Activated CD4-positive, alpha-beta T cell treated with anti-CD3 and anti-CD28 coated beads for 36 hours (primary cell): ENCODE measurements at regions not wholly inside any gene's neighbourhood (a gene's known extent, or its start where the extent isn't known, plus 50 kb on each side); places are given as distances from the start of the nearest gene placed in this dataset.

Experiments
- ATAC-seq: fragments of 200-7000 bp; cut with Tn5 transposase; one replicate; pipeline ENCODE4 v1.10.0; 2021; ENCODE audit warnings: mild to moderate bottlenecking, moderate library complexity
- CTCF ChIA-PET: fragments of 350-600 bp; sonication (Branson Sonifier 250); formaldehyde crosslinking; loops from one replicate; lab custom pipeline; 2021; ENCODE audit warnings: antibody characterized with exemption; lab: Charles Lee
- POLR2A ChIA-PET: fragments of 350-600 bp; sonication (Branson Sonifier 250); formaldehyde crosslinking; loops from one replicate; lab custom pipeline; 2021; ENCODE audit warnings: antibody characterized with exemption, inconsistent platforms; lab: Charles Lee
- DNase-seq: peaks from one replicate; pipeline ENCODE4 v3.0.0-alpha.2; 2020
- H3K27ac Mint-ChIP-seq: one replicate; pipeline ENCODE4 v1.8.0; 2021; ENCODE audit warnings: mixed read lengths
- H3K27me3 Mint-ChIP-seq: one replicate; pipeline ENCODE4 v1.8.0; 2021; ENCODE audit warnings: mixed read lengths
- H3K36me3 Mint-ChIP-seq: one replicate; pipeline ENCODE4 v1.8.0; 2021; ENCODE audit warnings: low read depth, mixed read lengths
- H3K4me1 Mint-ChIP-seq: one replicate; pipeline ENCODE4 v1.8.0; 2021; ENCODE audit warnings: mixed read lengths
- H3K4me3 Mint-ChIP-seq: one replicate; pipeline ENCODE4 v1.8.0; 2021; ENCODE audit warnings: mild to moderate bottlenecking, moderate library complexity, mixed read lengths
- H3K9me3 Mint-ChIP-seq: one replicate; pipeline ENCODE4 v1.8.0; 2021; ENCODE audit warnings: low read depth, mixed read lengths
- intact Hi-C, 2 experiments: fragments of 100-400 bp; cut with DNase I in 1 of 2; cut with micrococcal nuclease in 1 of 2; formaldehyde crosslinking; loops; one replicate each; pipeline versions ENCODE4 v1.14.2 to v1.15.1; 2022 to 2024; cut with DNase I, micrococcal nuclease

DNA sequence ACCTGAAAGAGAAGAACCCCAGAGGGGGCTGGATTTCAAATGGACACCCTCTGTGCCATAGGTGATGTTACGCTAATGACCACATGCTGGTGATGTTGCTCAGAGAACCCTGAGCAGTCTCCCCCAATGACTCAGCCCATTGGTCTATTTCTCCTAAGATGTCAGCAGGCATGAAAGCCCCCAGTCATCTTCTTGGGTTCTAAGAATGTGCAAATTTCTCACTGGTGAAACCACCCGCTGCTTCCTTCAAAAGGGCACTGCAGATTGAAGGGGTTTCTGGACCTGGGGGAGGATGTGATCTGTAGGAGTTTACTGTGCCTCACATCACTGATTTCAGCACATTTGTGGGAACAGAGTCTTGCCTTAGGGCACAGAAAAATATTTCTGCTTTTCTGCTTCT lies 298.4 kb upstream of the MOCS1 start:
- intact Hi-C loops = no loop called here
- Mint-ChIP-seq H3K9me3 (peaks cover 4% of the 10 kb centered on the region), H3K27me3 (peaks cover 20% of the 10 kb centered on the region), H3K27ac (no peak overlapping the region), H3K4me1 (no peaks in the 10 kb centered on the region), H3K4me3 (no peak overlapping the region), H3K36me3 (no peaks in the 10 kb centered on the region)
- ChIA-PET CTCF (no interaction called here), POLR2A (no interaction called here)
- no peak for DNase-seq
- no peak for ATAC-seq

DNA sequence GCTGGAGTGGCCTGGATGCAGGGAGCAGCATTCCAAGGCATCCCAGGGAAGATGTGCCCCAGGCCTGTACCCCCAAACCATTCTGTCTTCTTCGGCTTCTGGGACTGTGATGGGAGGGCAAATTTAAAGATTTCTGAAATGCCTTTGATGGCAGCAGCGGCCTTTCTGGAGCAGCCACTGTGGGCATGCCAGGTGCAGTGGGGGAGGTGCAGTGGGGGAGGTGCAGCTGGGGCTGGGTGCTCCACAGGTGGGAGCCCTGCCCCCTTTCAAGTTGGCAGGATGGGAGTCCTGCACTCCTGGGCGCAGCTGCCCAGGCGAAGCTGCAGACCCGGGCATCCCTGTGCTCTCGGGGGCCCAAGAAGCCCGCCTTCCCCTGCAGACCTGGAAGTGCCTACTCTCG lies 293.5 kb upstream of the MOCS1 start:
- peaks cover 13% of the 10 kb centered on the region for H3K27me3 Mint-ChIP-seq
- no peaks in the 10 kb centered on the region for H3K36me3 Mint-ChIP-seq
- POLR2A ChIA-PET = no interaction called here
- H3K4me1 Mint-ChIP-seq = no peaks in the 10 kb centered on the region
- DNase-seq = no peak
- no peak overlapping the region for H3K4me3 Mint-ChIP-seq
- peaks cover 3% of the 10 kb centered on the region for H3K9me3 Mint-ChIP-seq
- CTCF ChIA-PET = no interaction called here
- ATAC-seq = no peak
- intact Hi-C loops = no loop called here
- H3K27ac Mint-ChIP-seq = no peak overlapping the region

DNA sequence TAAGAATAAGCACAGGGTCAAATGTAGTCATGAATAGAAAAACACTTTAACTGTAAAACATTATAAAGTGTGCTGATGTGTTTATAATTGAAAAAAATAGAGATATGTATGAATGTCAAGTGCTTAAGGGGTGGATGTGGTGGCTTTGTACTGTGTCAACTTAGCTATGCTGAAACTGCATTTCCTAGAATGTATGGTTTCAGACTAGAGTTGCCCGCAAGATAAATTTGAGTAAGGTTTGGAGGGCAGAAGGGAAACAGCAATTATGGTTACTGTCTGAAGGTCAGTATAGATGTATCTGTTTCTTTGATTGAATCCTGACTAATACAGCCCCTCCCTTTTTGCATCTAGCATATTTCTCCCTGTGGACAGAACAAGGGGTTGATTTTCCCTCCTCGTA lies 288.1 kb upstream of the MOCS1 start:
- Mint-ChIP-seq H3K27me3 (peaks cover 4% of the 10 kb centered on the region), H3K36me3 (no peaks in the 10 kb centered on the region), H3K27ac (no peak overlapping the region), H3K4me1 (no peaks in the 10 kb centered on the region), H3K4me3 (no peak overlapping the region), H3K9me3 (peaks cover 3% of the 10 kb centered on the region)
- ATAC-seq = no peak
- no peak for DNase-seq
- ChIA-PET POLR2A (no interaction called here), CTCF (no interaction called here)
- intact Hi-C loops = no loop called here

DNA sequence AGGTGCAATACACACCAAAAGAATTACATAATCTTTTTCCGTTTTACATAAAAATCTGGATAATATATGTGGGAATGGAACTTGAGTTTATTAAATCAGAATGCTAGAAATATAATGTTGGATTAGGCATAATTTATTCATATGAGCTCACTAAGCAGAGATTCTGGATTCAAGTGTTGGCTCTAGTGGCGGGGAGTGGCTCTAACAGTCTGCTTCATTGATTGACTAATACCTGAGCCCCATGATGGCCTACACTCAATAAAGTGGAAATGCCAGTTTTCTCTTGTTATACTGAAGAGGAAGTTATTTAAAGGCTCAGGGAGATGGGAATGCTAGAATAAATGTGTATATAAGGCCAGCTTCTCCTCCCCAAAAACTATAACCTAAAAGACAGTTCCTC lies 285.5 kb upstream of the MOCS1 start:
- Mint-ChIP-seq H3K9me3 (peaks cover 3% of the 10 kb centered on the region), H3K27ac (no peak overlapping the region), H3K4me1 (no peaks in the 10 kb centered on the region), H3K27me3 (peaks cover 6% of the 10 kb centered on the region), H3K36me3 (no peaks in the 10 kb centered on the region), H3K4me3 (no peak overlapping the region)
- DNase-seq (no peak), ATAC-seq (no peak)
- intact Hi-C loops = no loop called here
- CTCF ChIA-PET = no interaction called here
- POLR2A ChIA-PET = no interaction called here

DNA sequence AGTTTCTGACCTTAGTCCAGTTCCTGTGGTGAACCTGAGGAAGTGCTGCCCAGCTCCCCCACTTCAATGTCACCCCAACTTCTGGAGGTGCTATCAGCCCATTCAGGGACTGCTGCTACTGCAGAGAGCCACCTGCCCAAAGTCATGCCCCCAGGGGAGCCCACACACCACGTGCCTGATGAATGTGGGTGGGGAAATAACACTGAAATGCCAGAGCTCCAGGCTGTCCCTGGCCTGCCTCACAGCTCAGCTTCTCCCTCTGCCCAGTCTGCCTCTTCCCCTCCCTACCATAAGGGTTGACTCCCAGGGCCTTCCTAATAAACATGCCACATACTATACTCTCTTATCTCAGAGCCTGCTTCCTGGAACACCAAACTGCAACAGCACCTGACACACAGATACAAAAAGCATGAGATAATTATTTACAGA lies 276.4 kb upstream of the MOCS1 start:
- Mint-ChIP-seq H3K27ac (no peak overlapping the region), H3K4me1 (no peaks in the 10 kb centered on the region), H3K4me3 (no peak overlapping the region), H3K36me3 (no peaks in the 10 kb centered on the region), H3K27me3 (peaks cover 15% of the 10 kb centered on the region), H3K9me3 (no peaks in the 10 kb centered on the region)
- DNase-seq = no peak
- intact Hi-C loops = no loop called here
- no peak for ATAC-seq
- POLR2A ChIA-PET = no interaction called here
- CTCF ChIA-PET = no interaction called here

DNA sequence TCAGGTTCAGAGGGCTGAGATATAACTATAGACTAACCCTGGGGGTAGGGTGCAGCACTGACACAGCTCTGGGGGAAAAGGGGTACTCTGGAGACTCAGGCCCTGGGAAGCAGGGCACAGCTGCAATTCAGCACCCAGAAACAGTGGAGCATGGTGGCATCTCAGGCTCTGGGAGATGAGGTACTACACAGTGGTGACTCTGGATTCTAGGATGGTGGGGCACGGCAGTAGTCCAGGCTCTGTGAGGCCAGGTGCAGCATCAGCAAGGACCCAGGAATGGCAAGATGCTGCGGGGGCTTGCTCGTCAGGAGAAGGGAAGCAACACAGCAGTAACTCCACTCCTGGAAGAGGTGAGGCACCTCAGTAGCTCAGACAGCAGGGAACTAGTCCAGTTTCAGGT lies 271.5 kb upstream of the MOCS1 start:
- CTCF ChIA-PET = interaction anchor here (0.5 kb wide), 1 partner anchor 546 kb away, joined by 3 read pairs; no protein-coding TSS in a partner anchor
- H3K27me3 Mint-ChIP-seq = peaks cover 10% of the 10 kb centered on the region
- no peak overlapping the region for H3K27ac Mint-ChIP-seq
- ATAC-seq = no peak
- no peaks in the 10 kb centered on the region for H3K4me1 Mint-ChIP-seq
- no peak for DNase-seq
- POLR2A ChIA-PET = no interaction called here
- intact Hi-C loops = no loop called here
- no peaks in the 10 kb centered on the region for H3K36me3 Mint-ChIP-seq
- no peak overlapping the region for H3K4me3 Mint-ChIP-seq
- peaks cover 17% of the 10 kb centered on the region for H3K9me3 Mint-ChIP-seq

DNA sequence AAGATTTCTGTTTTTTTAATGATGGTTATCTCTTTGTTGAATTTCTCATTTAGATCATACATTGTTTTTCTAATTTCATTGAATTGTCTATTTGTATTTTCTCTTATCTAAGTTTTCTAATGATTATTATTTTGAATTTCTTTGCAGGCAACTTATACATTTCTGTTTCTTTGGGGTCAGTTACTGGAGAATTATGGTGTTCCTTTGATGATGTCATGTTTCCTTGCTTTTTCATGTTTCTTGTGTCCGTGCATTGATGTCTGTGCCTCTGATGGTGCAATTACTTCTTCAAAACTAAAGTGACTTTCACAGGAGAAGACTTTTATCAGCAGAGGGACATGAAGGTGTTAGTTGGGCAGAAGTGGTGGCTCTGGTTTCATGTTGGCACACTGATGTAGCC lies 270.7 kb upstream of the MOCS1 start:
- Mint-ChIP-seq H3K27ac (no peak overlapping the region), H3K36me3 (no peaks in the 10 kb centered on the region), H3K9me3 (peaks cover 17% of the 10 kb centered on the region), H3K4me3 (no peak overlapping the region), H3K27me3 (peaks cover 10% of the 10 kb centered on the region), H3K4me1 (no peaks in the 10 kb centered on the region)
- intact Hi-C loops = no loop called here
- ChIA-PET CTCF (interaction anchor here (1.3 kb wide), 1 partner anchor 24 kb away, joined by 3 read pairs; no protein-coding TSS in a partner anchor), POLR2A (interaction anchor here (0.9 kb wide), 1 partner anchor 1129 kb away, joined by 3 read pairs; no protein-coding TSS in a partner anchor)
- DNase-seq = no peak
- ATAC-seq = no peak

DNA sequence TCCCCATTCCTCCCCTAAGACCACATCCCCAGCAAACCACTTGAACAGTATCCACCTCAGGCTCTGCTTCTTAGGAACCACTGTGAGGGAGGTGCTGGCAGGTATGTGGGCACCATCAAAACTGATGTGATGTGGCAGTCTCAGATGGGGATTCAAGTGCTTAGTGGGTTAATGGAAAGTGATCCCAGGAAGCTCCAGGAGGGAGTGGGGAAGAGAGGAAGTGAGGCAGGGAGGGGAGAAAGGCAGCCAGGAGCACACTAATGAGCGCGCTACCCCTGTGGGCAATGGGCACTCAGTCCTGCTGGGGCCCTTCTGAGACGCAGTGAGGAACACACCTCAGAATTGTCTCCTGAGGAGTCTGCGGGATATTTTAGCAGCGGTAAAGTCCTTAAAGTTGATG lies 263.1 kb upstream of the MOCS1 start:
- ChIA-PET POLR2A (no interaction called here), CTCF (no interaction called here)
- no peak for ATAC-seq
- no peaks in the 10 kb centered on the region for H3K36me3 Mint-ChIP-seq
- H3K9me3 Mint-ChIP-seq = peaks cover 3% of the 10 kb centered on the region
- no peak overlapping the region for H3K4me3 Mint-ChIP-seq
- H3K27ac Mint-ChIP-seq = no peak overlapping the region
- intact Hi-C loops = no loop called here
- H3K27me3 Mint-ChIP-seq = peaks cover 2% of the 10 kb centered on the region
- DNase-seq = no peak
- no peaks in the 10 kb centered on the region for H3K4me1 Mint-ChIP-seq

DNA sequence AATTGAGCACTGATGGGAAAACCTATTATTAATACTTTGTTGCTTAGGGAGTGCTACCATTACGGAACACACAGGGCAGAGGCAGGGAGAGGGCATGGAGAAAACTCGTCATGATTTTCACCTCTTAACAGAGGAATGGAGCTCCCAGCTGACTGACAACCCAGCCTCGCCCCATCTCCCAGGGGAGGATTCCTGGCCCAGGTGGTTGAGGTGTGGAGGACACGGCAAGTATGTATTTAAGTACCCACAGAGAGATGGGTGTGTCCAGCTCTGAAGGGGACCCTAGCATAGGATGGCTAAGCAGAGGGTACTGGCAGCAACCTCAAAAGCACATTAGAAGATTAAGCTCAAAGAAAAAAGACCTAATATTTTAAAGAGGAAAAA lies 261.9 kb upstream of the MOCS1 start:
- Mint-ChIP-seq H3K36me3 (no peaks in the 10 kb centered on the region), H3K4me3 (no peak overlapping the region), H3K27me3 (peaks cover 2% of the 10 kb centered on the region), H3K9me3 (no peaks in the 10 kb centered on the region), H3K27ac (no peak overlapping the region), H3K4me1 (no peaks in the 10 kb centered on the region)
- intact Hi-C loops = no loop called here
- POLR2A ChIA-PET = interaction anchor here (0.6 kb wide), 1 partner anchor 10 kb away, joined by 3 read pairs; no protein-coding TSS in a partner anchor
- CTCF ChIA-PET = no interaction called here
- ATAC-seq (no peak), DNase-seq (no peak)

DNA sequence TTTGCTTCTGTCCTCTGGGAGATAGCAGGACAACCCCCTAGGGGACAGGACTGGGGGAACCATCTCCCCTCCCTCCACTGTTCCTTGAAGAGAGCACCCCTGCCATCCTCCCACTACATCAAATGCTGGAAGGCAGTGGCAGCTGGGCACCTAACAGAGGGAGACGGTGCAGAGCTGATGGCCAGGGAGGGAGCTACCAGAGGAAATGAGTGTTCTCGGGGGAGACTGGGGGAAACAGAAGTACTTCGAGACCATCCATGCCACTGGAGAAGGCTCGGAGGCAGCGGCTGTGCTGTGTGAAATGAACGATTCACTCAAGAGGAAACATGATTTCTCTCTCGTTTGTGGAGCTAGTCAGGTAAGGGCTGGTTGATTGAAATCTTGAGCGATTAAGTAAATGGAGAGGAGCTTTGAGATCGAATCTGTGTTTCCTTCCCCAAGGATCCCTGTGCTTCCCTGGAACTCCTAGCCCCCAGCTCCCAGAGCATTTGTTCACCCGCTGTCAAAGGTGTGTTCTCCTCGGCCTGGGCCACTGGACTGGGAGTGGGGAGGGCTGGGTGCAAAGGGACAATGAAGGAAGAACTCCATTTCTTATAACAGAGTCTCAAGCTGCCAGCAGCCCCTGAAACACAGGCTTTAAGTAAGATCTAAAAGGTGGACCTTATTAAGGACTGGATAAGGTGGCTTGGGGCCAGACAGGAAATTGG lies 261.3 kb upstream of the MOCS1 start:
- POLR2A ChIA-PET = no interaction called here
- DNase-seq (no peak), ATAC-seq (no peak)
- no peaks in the 10 kb centered on the region for H3K36me3 Mint-ChIP-seq
- H3K4me3 Mint-ChIP-seq = no peak overlapping the region
- no peak overlapping the region for H3K27ac Mint-ChIP-seq
- intact Hi-C loops = no loop called here
- CTCF ChIA-PET = no interaction called here
- peaks cover 2% of the 10 kb centered on the region for H3K27me3 Mint-ChIP-seq
- H3K9me3 Mint-ChIP-seq = no peaks in the 10 kb centered on the region
- no peaks in the 10 kb centered on the region for H3K4me1 Mint-ChIP-seq

DNA sequence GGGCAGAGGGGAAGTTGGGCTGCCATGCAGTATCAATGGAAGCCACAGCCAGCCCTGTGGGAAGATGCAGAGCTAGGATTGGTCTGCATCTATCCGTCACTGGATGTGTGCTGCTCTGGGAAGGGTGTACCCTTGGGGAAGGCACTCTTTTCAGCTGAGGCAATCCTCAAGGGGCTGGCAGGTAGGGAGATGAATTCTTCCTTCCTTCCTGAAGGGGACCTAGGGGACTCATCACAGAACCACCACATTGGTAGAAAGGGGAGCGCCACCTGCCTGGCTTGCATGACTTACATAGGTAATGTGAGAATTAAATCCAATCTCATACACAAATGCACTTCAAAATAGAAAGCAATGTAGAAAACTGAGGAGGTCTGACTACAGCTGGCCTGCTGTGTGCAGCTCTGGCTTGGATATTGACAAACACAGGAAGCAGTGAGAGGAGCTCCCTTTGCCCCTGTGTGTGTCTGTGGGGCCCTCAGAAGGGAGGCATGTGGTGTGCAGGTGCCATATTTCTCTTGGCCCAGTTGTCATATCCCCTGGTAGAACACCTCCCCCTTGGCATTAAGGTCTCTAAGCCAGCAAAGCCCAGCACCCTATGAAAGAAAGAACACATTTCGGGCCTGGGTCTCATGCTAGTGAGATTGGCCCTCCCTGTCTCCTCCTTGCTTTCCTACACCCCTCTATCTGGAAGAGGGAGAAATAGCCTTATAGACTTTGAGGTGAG lies 260.3 kb upstream of the MOCS1 start:
- Mint-ChIP-seq H3K27ac (no peak overlapping the region), H3K9me3 (no peaks in the 10 kb centered on the region), H3K27me3 (peaks cover 2% of the 10 kb centered on the region), H3K4me1 (no peaks in the 10 kb centered on the region), H3K36me3 (no peaks in the 10 kb centered on the region), H3K4me3 (no peak overlapping the region)
- intact Hi-C loops = no loop called here
- DNase-seq (no peak), ATAC-seq (no peak)
- ChIA-PET POLR2A (no interaction called here), CTCF (no interaction called here)

DNA sequence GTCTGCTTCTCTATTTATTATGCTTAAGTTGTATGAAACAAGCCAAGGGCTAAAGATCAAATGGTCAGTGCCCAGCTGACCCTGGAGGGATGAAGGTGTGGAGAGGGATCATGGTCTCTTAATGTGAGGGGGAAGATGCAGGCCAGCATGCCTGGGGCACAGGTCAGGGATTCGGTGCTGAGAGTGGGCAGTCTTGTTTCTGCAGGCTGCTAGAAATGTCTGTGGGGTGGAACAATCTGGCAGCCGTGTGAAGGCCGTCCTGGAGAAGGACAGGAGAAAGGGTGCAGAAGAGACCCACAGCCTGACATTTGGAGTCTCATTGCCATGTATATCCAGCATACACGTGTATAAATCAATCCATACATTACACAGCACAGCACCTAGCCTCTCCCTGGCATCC lies 258.3 kb upstream of the MOCS1 start:
- POLR2A ChIA-PET = interaction anchor here (0.7 kb wide), 1 partner anchor 28 kb away, joined by 6 read pairs; no protein-coding TSS in a partner anchor
- DNase-seq (no peak), ATAC-seq (no peak)
- Mint-ChIP-seq H3K27ac (no peak overlapping the region), H3K27me3 (peaks cover 5% of the 10 kb centered on the region), H3K9me3 (no peaks in the 10 kb centered on the region), H3K4me1 (no peaks in the 10 kb centered on the region), H3K36me3 (no peaks in the 10 kb centered on the region), H3K4me3 (no peak overlapping the region)
- intact Hi-C loops = no loop called here
- CTCF ChIA-PET = no interaction called here
